IMR-90 (cell line): ENCODE measurements at regions not wholly inside any gene's neighbourhood (a gene's known extent, or its start where the extent isn't known, plus 50 kb on each side); places are given as distances from the start of the nearest gene placed in this dataset.

Experiments
- ATAC-seq: fragments of 200-7000 bp; cut with Tn5 transposase; 2 replicates; pipeline ENCODE4 v1.9.1; 2020; ENCODE audit warnings: low read depth, mild to moderate bottlenecking, moderate library complexity
- BruUV-seq: library from RNA; stranded (reverse); fragments of 400-500 nt; replicated peaks from 2 replicates; lab custom pipeline; 2021; lab: Mats Ljungman, UMichigan
- CTCF ChIA-PET: fragments of 300-600 bp; formaldehyde crosslinking; extraction: SDS; loops from one replicate; lab custom pipeline; 2021; ENCODE audit warnings: antibody characterized with exemption; lab: Yijun Ruan, JAX
- POLR2A ChIA-PET: fragments of 300-600 bp; sonication (Branson Sonifier 250); formaldehyde crosslinking; loops from one replicate; lab custom pipeline; 2022; ENCODE audit warnings: antibody characterized with exemption; ENCODE audit not compliant: unreplicated experiment; lab: Charles Lee
- DNase-seq: peaks from one replicate; pipeline ENCODE4 v3.0.0; 2013
- H2AFZ ChIP-seq: replicated peaks from 2 replicates; pipeline ENCODE3; 2013; ENCODE audit warnings: low read length, mild to moderate bottlenecking; ENCODE audit not compliant: poor library complexity
- H2AK5ac ChIP-seq: 2 replicates; pipeline ENCODE4 v1.6.1; 2013; ENCODE audit warnings: low read depth, low read length, inconsistent platforms
- H2AK9ac ChIP-seq: replicated peaks from 2 replicates; pipeline ENCODE3; 2013; ENCODE audit warnings: mild to moderate bottlenecking, low read depth, low read length, moderate library complexity; ENCODE audit not compliant: poor library complexity
- H2BK120ac ChIP-seq: 2 replicates; pipeline ENCODE4 v1.6.1; 2013; ENCODE audit warnings: low read depth, low read length, inconsistent platforms
- H2BK15ac ChIP-seq: 3 replicates; pipeline ENCODE4 v1.6.1; 2013; ENCODE audit warnings: low read depth, low read length, inconsistent platforms
- H2BK20ac ChIP-seq: 2 replicates; pipeline ENCODE4 v1.6.1; 2013; ENCODE audit warnings: low read depth, mild to moderate bottlenecking, inconsistent platforms, low read length, moderate library complexity
- H2BK5ac ChIP-seq: 2 replicates; pipeline ENCODE4 v1.6.1; 2013; ENCODE audit warnings: mild to moderate bottlenecking, low read depth, low read length, inconsistent platforms; ENCODE audit not compliant: poor library complexity, severe bottlenecking
- H3K14ac ChIP-seq: replicated peaks from 2 replicates; pipeline ENCODE4 v1.6.1; 2013; ENCODE audit warnings: low read depth, low read length, inconsistent platforms
- H3K18ac ChIP-seq: 2 replicates; pipeline ENCODE4 v1.6.1; 2013; ENCODE audit warnings: low read depth, low read length, control low read depth
- H3K23ac ChIP-seq: 2 replicates; pipeline ENCODE4 v1.6.1; 2013; ENCODE audit warnings: low read depth, low read length, inconsistent platforms
- H3K27ac ChIP-seq: 2 replicates; pipeline ENCODE4 v1.5.1; 2013; ENCODE audit warnings: mild to moderate bottlenecking, control low read depth, low read length; ENCODE audit not compliant: insufficient read depth
- H3K27me3 ChIP-seq: 2 replicates; pipeline ENCODE4 v1.6.1; 2013; ENCODE audit warnings: low read length; ENCODE audit not compliant: control insufficient read depth, insufficient read depth
- H3K36me3 ChIP-seq: 2 replicates; pipeline ENCODE4 v1.6.1; 2013; ENCODE audit warnings: low read length, mixed read lengths; ENCODE audit not compliant: control insufficient read depth, insufficient read depth
- H3K4ac ChIP-seq: 2 replicates; pipeline ENCODE4 v1.6.1; 2013; ENCODE audit warnings: low read depth, low read length, inconsistent platforms
- H3K4me1 ChIP-seq: 2 replicates; pipeline ENCODE4 v1.6.1; 2013; ENCODE audit warnings: low read length, mixed read lengths; ENCODE audit not compliant: control insufficient read depth, insufficient read depth
- H3K4me2 ChIP-seq: 2 replicates; pipeline ENCODE4 v1.6.1; 2013; ENCODE audit warnings: low read depth, mild to moderate bottlenecking, control low read depth, low read length, moderate library complexity
- H3K4me3 ChIP-seq: 2 replicates; pipeline ENCODE4 v1.5.1; 2013; ENCODE audit warnings: low read depth, mild to moderate bottlenecking, control low read depth, low read length, moderate library complexity; ENCODE audit not compliant: insufficient read depth
- H3K56ac ChIP-seq: 2 replicates; pipeline ENCODE4 v1.6.1; 2013; ENCODE audit warnings: low read length, inconsistent platforms; ENCODE audit not compliant: insufficient read depth; ENCODE audit errors: extremely low read depth
- H3K79me1 ChIP-seq, 2 experiments: 2 replicates each; pipeline ENCODE4 v1.6.1; 2013; ENCODE audit warnings: low read length in 2 of 2, inconsistent platforms in 1 of 2, low read depth in 1 of 2
- H3K9ac ChIP-seq: 2 replicates; pipeline ENCODE4 v1.6.1; 2013; ENCODE audit warnings: low read depth, low read length, control low read depth
- H3K9me1 ChIP-seq: 2 replicates; pipeline ENCODE4 v1.6.1; 2013; ENCODE audit warnings: low read length, inconsistent platforms; ENCODE audit not compliant: insufficient read depth
- H3K9me3 ChIP-seq: 2 replicates; pipeline ENCODE4 v1.6.1; 2013; ENCODE audit warnings: low read length; ENCODE audit not compliant: control insufficient read depth, insufficient read depth
- H4K20me1 ChIP-seq: 2 replicates; pipeline ENCODE4 v1.6.1; 2013; ENCODE audit warnings: low read length, inconsistent platforms; ENCODE audit not compliant: insufficient read depth
- H4K5ac ChIP-seq: 2 replicates; pipeline ENCODE4 v1.6.1; 2013; ENCODE audit warnings: mild to moderate bottlenecking, low read depth, low read length, control low read depth
- H4K8ac ChIP-seq, 2 experiments: 2 replicates each; pipeline ENCODE4 v1.6.1; 2013; ENCODE audit warnings: low read depth in 2 of 2, low read length in 2 of 2, control low read depth in 1 of 2, inconsistent platforms in 1 of 2
- H4K91ac ChIP-seq: 2 replicates; pipeline ENCODE4 v1.6.1; 2013; ENCODE audit warnings: low read depth, low read length, inconsistent platforms; ENCODE audit not compliant: insufficient read depth
- BHLHE40 ChIP-seq: fragments of 150-350 bp; IDR thresholded peaks from 2 replicates; pipeline ENCODE4 v1.6.1; 2016; ENCODE audit warnings: mild to moderate bottlenecking, low read depth, low read length
- CEBPB ChIP-seq: IDR thresholded peaks from 2 replicates; pipeline ENCODE4 v1.6.1; 2012; ENCODE audit warnings: low read depth, low read length, improper control_type of control experiment
- CHD1 ChIP-seq: IDR thresholded peaks from 2 replicates; pipeline ENCODE4 v1.6.1; 2012; ENCODE audit warnings: low read depth, low read length, improper control_type of control experiment
- FOS ChIP-seq: fragments of 150-350 bp; IDR thresholded peaks from 2 replicates; pipeline ENCODE4 v1.6.1; 2016; ENCODE audit warnings: low read depth, low read length
- MAFK ChIP-seq: IDR thresholded peaks from 2 replicates; pipeline ENCODE4 v1.6.1; 2012; ENCODE audit warnings: low read depth, low read length, improper control_type of control experiment
- MAZ ChIP-seq: IDR thresholded peaks from 2 replicates; pipeline ENCODE4 v1.6.1; 2012; ENCODE audit warnings: low read depth, mild to moderate bottlenecking, low read length, improper control_type of control experiment, moderate library complexity, borderline replicate concordance
- MXI1 ChIP-seq: IDR thresholded peaks from 2 replicates; pipeline ENCODE4 v1.6.1; 2012; ENCODE audit warnings: low read depth, mild to moderate bottlenecking, low read length, moderate library complexity, borderline replicate concordance
- NFE2L2 ChIP-seq: fragments of 150-350 bp; IDR thresholded peaks from 2 replicates; pipeline ENCODE4 v1.6.1; 2016; ENCODE audit warnings: low read depth, mild to moderate bottlenecking, low read length
- POLR2A ChIP-seq: IDR thresholded peaks from 2 replicates; pipeline ENCODE4 v1.6.1; 2012; ENCODE audit warnings: mild to moderate bottlenecking, low read depth, low read length
- RAD21 ChIP-seq: IDR thresholded peaks from 2 replicates; pipeline ENCODE4 v1.6.1; 2012; ENCODE audit warnings: low read length, improper control_type of control experiment
- RCOR1 ChIP-seq: IDR thresholded peaks from 2 replicates; pipeline ENCODE4 v1.6.1; 2012; ENCODE audit warnings: mild to moderate bottlenecking, low read length, improper control_type of control experiment; ENCODE audit not compliant: insufficient replicate concordance
- RFX5 ChIP-seq: IDR thresholded peaks from 2 replicates; pipeline ENCODE4 v1.8.0; 2012; ENCODE audit warnings: low read depth, mild to moderate bottlenecking, low read length, moderate library complexity
- SMC3 ChIP-seq: fragments of 150-350 bp; IDR thresholded peaks from 2 replicates; pipeline ENCODE4 v1.6.1; 2016; ENCODE audit warnings: low read depth, mild to moderate bottlenecking, antibody characterized with exemption, low read length, moderate library complexity
- WGBS, 2 experiments: methylation state at CpG; one replicate each; pipeline versions ENCODE4 v1.1.5 to v1.1.7; 2013; ENCODE audit warnings: missing lambda C conversion rate in 2 of 2; ENCODE audit not compliant: insufficient read length in 1 of 2; ENCODE audit errors: extremely low coverage in 2 of 2; 5-methylcytosine and 5-hydroxymethylcytosine counted together
- dilution Hi-C: fragments of 300-500 bp; cut with HindIII; formaldehyde crosslinking; loops from one replicate; pipeline ENCODE4 v1.14.3; 2018; ENCODE audit warnings: low sequenced_read_pairs; ENCODE audit not compliant: unreplicated experiment
- in situ Hi-C: fragments of 300-500 bp; cut with MboI; formaldehyde crosslinking; loops from 3 replicates; pipeline ENCODE4 v1.14.3; 2019; ENCODE audit warnings: low sequenced_read_pairs, inconsistent platforms, mixed read lengths
- intact Hi-C: fragments of 100-400 bp; cut with micrococcal nuclease; formaldehyde crosslinking; loops from 2 replicates; pipeline ENCODE4 v1.10.0; 2022
- TF ChIP-seq, protein P1 (sequence below): fragments of 150-350 bp; IDR thresholded peaks from 2 replicates; pipeline ENCODE4 v1.6.1; 2016; ENCODE audit warnings: low read depth, mild to moderate bottlenecking, low read length, moderate library complexity, borderline replicate concordance
- TF ChIP-seq, protein P2 (sequence below): conservative IDR thresholded peaks from 2 replicates; pipeline ENCODE4 v1.5.1; 2012; ENCODE audit warnings: mild to moderate bottlenecking, low read depth, low read length, improper control_type of control experiment
- TF ChIP-seq, protein P3 (sequence below): fragments of 150-350 bp; IDR thresholded peaks from 2 replicates; pipeline ENCODE4 v1.6.1; 2017; ENCODE audit warnings: mild to moderate bottlenecking, antibody characterized with exemption, low read length, low read depth

DNA sequence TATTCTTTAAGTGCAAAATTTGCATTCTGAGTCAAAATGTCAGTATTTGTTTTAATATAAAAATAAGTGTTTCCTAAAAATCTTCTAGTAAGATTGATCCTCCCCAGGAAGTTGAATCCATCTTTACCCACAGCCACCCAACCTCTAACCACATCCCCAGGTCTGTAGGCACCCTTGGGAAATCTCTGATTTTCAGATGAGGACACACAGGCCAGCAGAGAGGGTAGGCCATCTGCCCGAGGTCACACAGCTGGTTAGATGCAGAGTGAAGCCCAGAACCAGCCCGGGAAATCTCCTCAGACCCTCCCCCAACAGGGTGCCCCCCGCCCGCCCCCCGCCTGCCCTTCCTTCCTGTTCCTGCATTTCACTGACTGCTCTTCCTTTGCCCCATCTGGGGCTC is 277.5 kb downstream of the FBXW7 start:
- Histone ChIP-seq H3K56ac (no peak overlapping the region), H2BK20ac (peak overlapping the region; percentile 93), H2AK9ac (peak overlapping the region; percentile 95), H3K4me3 (no peak overlapping the region), H3K4me2 (no peak overlapping the region), H3K9me1 (peaks cover 16% of the 10 kb centered on the region; the same call in 1 of the 2 replicates), H3K27me3 (no peaks in the 10 kb centered on the region), H4K20me1 (no peaks in the 10 kb centered on the region), H3K4ac (peak overlapping the region; percentile 98), H3K23ac (peak overlapping the region; percentile 38; the same call in 1 of the 2 replicates), H3K4me1 (peaks cover 18% of the 10 kb centered on the region), H3K27ac (peak overlapping the region; percentile 53; the same call in 1 of the 2 replicates), H2AFZ (peak overlapping the region; percentile 82), H3K9ac (no peak overlapping the region), H3K18ac (peak overlapping the region; percentile 96), H2BK120ac (peak overlapping the region; percentile 99), H4K5ac (peak overlapping the region; percentile 76), H3K79me1 (no peaks in the 10 kb centered on the region), H3K9me3 (no peaks in the 10 kb centered on the region), H2BK15ac (no peak overlapping the region), H2AK5ac (peak overlapping the region; percentile 43; the same call in 1 of the 2 replicates), H2BK5ac (peak overlapping the region; percentile 99), H3K14ac (peak overlapping the region; percentile 78), H4K8ac (peak overlapping the region; percentile 32 to 94; a peak in 3 of 4 replicates), H4K91ac (peak overlapping the region; percentile 97), H3K36me3 (no peaks in the 10 kb centered on the region)
- DNase-seq (no peak), ATAC-seq (no peak)
- ChIA-PET POLR2A (no interaction called here), CTCF (no interaction called here)
- BruUV-seq, result no TSS peak
- WGBS, 2 experiments, result no CpG with 5 or more reads among the region's 5 CpGs
- no peak for TF ChIP-seq MAFK
- TF ChIP-seq RCOR1, result no peak
- no peak for TF ChIP-seq MAZ
- TF ChIP-seq CEBPB, result no peak
- no peak for TF ChIP-seq SMC3
- TF ChIP-seq, protein P1, sequence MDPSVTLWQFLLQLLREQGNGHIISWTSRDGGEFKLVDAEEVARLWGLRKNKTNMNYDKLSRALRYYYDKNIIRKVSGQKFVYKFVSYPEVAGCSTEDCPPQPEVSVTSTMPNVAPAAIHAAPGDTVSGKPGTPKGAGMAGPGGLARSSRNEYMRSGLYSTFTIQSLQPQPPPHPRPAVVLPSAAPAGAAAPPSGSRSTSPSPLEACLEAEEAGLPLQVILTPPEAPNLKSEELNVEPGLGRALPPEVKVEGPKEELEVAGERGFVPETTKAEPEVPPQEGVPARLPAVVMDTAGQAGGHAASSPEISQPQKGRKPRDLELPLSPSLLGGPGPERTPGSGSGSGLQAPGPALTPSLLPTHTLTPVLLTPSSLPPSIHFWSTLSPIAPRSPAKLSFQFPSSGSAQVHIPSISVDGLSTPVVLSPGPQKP, result no peak
- TF ChIP-seq, protein P2, sequence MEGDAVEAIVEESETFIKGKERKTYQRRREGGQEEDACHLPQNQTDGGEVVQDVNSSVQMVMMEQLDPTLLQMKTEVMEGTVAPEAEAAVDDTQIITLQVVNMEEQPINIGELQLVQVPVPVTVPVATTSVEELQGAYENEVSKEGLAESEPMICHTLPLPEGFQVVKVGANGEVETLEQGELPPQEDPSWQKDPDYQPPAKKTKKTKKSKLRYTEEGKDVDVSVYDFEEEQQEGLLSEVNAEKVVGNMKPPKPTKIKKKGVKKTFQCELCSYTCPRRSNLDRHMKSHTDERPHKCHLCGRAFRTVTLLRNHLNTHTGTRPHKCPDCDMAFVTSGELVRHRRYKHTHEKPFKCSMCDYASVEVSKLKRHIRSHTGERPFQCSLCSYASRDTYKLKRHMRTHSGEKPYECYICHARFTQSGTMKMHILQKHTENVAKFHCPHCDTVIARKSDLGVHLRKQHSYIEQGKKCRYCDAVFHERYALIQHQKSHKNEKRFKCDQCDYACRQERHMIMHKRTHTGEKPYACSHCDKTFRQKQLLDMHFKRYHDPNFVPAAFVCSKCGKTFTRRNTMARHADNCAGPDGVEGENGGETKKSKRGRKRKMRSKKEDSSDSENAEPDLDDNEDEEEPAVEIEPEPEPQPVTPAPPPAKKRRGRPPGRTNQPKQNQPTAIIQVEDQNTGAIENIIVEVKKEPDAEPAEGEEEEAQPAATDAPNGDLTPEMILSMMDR, result no peak
- TF ChIP-seq, protein P3, sequence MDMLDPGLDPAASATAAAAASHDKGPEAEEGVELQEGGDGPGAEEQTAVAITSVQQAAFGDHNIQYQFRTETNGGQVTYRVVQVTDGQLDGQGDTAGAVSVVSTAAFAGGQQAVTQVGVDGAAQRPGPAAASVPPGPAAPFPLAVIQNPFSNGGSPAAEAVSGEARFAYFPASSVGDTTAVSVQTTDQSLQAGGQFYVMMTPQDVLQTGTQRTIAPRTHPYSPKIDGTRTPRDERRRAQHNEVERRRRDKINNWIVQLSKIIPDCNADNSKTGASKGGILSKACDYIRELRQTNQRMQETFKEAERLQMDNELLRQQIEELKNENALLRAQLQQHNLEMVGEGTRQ, result no peak
- no peak for TF ChIP-seq NFE2L2
- TF ChIP-seq RAD21, result no peak
- TF ChIP-seq POLR2A, result no peak
- TF ChIP-seq RFX5, result no peak
- no peak for TF ChIP-seq BHLHE40
- no peak for TF ChIP-seq FOS
- no peak for TF ChIP-seq CHD1
- TF ChIP-seq MXI1, result no peak
- intact Hi-C loops, result loop anchor here (5.0 kb wide), 1 partner anchor 221 kb away; no protein-coding TSS in a partner anchor
- in situ Hi-C loops, result no loop called here
- dilution Hi-C loops, result no loop called here
